Activated naive CD4-positive, alpha-beta T cell (primary cell): ENCODE measurements at regions not wholly inside any gene's neighbourhood (a gene's known extent, or its start where the extent isn't known, plus 50 kb on each side); places are given as distances from the start of the nearest gene placed in this dataset.

Source experiments
- DNase-seq, 4 experiments: peaks; one replicate each; lab custom pipeline; 2025; lab: John Stamatoyannopoulos, UW

DNA sequence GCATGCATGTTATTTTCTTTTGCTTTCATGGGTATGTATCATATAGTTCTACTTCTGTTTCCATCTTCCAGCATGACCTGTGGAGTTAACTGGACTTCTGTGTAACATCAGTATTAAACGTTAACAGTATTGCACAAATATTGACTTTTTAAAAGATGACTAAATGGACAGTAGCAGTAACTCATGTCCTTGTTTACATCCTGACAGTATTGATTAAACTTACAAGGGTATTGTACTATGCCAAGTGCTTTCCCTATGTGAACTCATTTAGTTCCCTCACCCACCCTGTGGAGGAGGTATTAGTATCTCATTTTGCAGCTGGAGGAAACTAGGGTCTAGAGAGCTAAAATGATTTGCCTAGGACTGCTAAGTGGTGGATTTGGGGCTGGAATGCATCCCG, 128.7 kb upstream of the SLC10A2 start:
- DNase-seq: no peak

DNA sequence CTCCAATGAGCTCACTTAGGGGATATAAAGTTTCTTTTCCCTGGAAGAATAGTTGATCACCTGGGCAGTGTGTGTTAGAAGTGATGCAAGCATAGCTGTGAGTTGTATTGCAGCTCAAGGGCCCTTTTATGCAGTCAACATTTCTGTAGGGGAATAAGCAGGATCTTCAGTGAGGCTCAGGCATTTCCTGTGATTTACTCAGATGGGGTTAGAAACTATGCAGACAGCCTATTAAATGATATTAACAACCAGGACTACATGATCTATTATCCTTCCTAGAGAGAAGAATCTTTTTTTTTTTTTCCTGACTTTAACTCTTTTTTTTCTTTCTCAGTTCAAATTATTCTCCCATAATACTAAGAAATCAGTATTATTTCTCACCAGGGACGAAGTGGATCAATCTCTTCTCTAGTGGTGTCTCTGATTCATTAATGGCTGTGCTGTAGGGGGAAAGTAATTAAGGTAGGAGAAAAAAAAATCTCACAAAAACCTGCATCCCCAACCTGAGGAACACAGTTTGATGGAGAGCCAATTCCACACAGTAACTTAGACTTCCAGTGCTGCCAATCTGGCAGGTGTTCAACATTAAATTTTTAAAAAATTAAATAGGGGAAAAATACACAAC, 126.4 kb upstream of the SLC10A2 start:
- no peak for DNase-seq

DNA sequence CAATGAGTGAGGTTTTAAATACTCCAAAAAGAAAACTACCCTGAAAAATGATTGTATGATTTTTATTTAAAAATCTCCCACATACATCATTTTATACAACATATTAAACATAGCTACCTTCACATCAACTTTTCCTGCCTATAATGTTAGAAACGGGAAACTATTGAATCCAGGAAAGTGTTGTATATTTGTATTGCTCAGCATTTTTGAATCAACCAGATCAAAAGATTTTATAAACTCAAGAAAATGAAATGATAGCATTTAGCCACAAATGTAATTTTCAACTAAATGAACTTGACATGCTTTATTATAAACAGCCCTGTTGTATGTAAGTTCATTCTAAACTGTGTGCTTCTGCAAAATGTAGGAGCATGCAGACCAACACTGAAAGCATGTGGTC, 124.6 kb upstream of the SLC10A2 start:
- DNase-seq: no peak

DNA sequence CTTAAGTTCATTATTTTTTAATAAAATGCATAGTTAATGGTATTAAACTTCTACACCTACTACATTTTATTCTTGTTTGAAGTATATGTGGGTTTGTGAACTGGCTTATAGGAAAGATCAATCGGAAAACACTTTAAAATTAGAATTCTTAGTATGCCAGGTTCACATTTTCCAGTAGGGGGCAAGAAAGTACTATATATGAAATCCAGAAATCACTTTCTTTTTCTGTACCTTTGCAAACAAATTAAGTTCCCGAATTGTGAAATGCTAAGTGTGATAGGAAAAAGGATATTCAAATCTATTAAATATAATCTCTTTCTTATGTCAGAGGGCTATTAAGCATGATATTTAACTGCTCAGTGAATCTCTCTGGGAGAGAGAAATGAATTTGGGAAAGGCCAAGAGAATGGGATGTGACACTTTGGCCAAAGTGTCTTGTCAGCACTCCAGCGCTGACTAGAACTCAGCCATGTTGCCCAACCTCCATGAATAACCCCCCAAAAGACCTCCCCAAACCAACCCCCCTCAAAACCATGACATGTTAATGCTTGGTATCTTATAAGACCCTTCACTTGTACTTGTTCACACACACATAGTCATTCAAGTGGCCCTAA, 122.6 kb upstream of the SLC10A2 start:
- no peak for DNase-seq

DNA sequence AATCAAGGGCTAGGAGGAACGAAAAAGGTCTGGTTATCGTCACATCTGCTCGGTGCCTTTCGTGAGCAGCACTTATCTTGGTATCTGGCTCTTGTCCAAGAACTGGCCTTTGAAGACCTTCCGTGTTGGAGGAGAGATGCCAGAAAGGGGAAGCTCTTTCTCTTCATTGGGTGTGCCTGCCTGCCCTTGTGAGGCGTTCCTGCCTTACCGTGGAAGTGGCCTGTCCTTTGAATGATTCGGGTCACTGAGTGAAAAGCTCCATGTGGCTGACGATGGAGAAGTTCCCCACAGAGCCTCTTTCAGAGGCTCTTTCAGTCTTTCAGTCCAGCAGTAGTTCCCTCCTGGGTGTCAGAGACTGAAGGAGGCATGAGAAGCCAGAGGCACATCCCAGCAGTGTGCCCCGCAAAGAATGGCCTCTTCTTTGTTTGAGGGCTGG, 121.5 kb upstream of the SLC10A2 start:
- DNase-seq: no peak

DNA sequence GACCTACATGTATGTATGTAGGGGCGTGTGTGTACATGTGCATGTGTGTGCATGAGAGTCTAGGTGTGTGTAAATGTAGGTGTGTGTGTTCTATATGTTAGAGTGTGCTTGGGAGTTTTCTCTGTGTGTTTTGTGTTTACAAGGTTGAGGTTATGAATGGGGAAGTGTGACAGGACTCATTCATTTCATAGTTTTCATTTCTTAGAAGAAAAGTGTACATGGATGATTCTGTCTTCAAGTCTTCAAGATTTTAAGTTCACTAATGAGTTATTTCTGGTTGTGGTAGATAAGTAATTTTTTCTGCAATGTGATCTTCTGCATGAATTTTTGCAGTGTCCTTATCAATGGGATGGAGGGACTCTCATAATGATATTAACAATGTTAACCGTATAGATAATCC, 118.2 kb upstream of the SLC10A2 start:
- DNase-seq: no peak

DNA sequence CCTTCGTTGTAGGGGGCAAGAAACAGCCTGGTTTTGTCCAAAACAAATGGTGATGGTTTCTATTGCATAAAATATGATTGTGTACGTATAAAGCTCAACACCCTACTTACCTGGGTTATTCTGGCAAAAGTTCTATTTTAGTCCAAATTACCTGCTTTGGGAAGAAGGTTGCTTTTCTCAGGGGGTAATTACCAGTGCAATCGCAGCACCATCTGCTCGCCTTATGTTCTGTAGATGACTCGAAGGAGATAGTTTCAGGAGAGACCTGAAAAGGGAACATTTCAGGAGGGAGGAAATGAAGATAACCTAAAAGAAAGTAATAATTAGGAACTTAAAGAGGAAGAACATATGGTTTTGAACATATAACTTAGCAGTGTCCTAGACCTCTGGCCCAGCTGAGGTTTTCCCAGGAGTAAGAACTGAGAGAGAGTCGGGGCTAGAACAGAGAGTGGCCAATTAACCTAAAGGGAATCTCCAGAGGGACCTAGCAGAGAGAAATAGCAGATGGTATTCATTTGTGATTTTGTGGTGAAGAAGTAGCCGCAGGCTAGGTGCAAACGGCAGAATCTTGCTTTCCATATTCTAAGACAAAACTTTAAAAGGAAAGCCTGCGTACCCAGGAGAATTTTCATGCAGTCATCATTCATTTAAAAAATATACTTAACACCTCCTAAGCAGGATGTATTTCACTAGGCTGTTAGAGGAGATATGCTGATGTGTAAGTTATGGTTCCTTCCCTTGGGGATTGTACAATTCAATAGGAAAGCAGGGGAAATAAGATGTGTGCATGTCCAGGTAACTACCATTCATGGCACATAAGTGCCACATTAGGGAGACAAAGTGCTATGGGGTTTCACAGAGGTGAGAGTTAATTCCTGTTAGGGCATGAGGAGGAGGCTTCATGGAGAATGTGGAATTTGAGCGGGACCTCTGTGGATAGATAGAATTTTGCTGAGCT, 113.0 kb upstream of the SLC10A2 start:
- DNase-seq: no peak

DNA sequence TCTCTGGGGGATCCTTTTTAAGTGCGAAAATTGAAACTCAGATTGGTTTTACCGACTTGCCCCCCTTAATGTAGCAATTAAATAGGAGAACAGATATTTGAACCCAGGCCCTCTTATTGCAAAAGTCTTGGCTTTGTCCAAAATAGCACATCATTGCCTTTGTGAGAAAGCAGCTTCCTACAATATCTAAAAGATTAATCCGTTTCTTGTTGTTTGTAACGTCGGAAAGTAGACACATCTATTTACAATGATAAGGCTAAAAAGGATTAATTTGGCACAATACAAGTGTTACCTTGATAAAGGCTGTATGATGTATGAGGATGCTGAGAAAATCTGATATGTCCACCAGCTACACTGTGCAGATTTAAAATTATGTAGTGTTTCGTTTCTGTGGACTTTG, 108.7 kb upstream of the SLC10A2 start:
- DNase-seq: no peak

DNA sequence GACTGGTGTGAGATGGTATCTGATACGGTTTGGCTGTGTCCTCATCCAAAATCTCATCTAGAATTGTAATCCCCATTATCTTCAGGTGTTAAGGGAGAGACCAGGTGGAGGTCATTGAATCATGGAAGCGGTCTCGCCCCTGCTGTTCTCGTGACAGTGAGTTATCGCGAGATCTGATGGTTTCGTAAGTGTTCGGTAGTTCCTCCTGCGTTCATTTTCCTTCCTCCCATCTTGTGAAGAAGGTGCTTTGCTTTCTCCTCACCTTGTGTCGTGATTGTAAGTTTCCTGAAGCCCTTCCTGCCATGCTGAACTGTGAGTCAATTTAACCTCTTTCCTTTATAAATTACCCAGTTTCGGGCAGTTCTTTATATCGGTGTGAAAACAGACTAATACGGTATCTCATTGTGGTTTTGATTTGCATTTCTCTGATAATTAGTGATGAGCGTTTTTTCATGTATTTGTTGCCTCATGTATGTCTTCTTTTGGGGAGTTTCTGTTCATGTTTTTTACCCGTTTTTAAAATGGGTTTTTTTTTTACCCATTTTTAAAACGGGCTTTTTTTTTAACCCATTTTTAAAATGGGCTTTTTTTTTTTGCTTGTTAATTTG, 102.8 kb upstream of the SLC10A2 start:
- DNase-seq: no peak

DNA sequence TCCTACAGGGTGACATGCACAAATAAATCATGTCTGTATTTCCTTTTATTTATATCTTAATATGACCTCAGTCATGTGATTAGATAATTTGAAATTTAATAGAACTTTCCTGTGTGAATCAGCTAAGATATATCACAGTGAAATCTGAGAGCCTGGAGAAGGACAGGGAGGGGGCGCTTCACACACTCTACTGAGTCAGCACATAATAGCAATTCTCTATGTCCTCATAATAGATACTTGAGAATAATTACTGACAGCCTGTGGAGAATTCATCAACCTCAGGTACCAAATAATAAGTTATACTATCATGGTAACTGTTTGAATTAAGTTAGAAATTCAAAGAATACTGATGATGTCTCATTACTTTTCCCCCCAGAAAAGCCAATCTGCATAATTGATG, 98.0 kb upstream of the SLC10A2 start:
- no peak for DNase-seq

DNA sequence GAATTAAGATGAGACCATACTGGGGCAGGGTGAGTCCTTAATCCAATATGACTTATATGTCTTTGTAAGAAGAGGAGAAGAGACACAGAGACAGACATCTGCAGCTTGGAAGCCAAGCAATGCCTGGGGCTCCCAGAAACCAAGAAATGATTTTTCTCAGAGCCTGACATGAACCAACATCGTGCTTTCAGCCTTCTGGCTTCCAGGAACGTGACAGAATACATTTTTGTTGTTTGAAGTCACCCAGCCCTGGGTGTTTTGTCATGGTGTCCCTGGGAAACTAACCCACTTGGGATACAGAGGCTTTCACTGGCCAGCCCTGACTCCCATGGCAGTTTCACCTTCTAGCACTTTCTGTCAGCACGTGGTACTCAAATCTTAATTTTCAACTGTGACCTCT, 95.3 kb upstream of the SLC10A2 start:
- DNase-seq: no peak

DNA sequence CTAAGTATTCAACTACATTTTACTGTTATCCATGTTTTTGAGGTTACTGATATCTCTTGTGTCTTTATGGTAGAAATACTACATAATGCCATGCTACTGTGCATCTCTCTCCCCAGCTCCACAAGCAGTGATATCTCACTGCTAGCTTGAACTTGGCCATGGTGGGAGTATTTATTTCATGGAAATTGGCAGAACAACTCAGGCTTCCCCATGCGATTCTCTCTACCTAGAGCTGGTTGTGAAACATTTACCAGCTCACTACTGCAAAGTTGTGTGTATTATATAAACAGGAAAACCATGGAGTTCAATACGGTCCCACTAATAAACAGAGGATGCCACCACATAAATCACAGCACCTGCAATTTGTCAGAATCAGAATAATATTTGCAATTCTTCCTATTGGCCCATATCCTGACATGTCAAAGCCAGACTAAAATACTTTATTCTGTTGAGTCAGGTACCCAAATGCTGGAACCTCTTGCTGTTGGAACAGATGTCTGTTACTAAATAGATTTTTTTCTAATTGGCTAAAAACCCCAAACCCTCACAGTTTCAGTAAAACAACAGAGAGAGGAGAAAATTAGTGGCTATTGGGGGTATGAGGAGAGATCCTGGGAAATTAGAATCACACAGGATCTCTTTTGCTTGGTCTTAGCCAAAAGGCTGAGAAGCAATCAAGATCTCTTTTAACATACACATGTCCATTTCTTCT, 91.4 kb upstream of the SLC10A2 start:
- no peak for DNase-seq

DNA sequence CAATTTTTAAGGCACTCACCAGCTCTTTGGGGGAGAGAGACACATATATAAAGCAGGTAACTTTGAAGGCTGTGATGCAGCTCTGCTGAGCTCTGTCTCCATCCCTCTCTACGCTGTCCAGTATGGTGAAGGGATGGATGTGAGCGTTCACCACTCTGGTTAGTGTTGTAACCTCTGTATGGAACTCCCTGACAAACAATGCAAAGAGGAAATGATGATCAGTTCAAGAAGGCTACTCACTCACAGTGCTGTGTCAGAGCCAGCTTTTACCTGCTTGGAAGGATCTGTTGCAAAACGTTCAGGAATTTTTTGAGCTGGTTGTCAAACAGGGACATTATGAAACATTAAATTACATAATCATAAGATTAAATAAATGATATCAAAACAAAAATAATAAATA, 90.8 kb upstream of the SLC10A2 start:
- no peak for DNase-seq

DNA sequence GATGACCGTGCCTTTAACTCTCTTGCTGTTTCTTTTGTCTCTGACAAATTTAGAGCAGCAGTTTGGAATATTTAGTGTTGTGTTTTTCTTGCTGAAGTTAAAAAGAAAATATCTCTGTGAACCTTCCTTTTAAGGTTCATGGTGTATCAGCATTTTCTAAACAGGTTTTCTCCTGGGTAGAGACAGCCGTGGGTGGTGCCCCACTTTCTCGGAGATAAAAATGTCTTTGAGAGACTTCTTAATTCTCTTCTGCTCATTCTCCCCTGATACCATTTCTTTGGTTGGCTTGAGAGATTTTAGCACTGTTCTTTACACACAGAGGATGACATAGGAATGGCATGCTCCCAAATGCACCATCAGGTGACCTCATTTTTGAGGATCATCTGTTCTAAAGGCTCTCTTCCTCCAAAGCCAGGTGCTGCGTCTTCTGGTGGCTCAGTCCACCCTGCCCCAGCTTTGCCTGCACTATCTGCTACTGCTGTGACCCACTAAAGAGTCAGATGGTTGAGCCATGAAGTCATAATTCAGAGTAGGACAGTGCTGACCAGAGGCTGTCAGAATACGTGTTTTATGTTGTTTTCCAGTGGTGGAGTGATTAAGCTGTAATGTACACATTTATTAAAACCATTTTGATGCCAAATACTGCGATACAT, 90.3 kb upstream of the SLC10A2 start:
- DNase-seq: no peak

DNA sequence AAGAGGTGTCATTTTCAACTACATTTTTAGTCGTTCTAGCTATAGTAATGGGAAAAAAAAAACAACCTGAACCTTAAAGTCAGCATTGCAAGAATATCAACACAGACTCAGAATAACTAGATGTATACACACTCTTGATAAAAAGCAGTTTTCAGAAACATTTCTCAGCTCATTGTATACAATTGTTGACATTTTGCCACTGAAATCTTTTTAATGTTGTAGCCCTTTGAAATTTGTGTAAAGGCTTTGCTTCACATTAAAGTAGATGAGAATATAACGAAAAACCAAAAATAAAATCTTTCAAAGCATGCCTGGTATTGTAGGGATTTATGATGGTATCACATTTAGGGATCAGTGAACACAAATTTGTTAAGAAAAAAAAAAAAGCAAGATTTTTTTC, 87.2 kb upstream of the SLC10A2 start:
- DNase-seq: no peak

DNA sequence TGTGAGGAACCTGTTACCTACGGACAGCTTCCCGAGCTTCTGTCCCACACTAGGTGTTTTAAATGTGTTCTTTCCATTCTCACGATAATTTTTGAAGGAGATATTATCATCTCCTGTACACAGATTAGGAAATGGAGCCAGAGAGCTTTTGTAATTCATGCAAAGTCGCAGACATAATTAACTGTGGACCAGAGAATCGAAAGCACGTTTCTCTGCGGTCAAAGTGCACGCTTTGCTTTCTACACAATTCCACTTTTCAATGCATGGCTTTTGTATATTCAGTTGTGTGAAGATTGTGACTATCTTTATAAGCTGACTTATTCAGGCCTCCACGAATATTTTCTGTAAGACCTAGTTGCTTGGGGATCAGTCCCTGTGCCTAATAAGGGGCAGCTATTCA, 81.7 kb upstream of the SLC10A2 start:
- no peak for DNase-seq

DNA sequence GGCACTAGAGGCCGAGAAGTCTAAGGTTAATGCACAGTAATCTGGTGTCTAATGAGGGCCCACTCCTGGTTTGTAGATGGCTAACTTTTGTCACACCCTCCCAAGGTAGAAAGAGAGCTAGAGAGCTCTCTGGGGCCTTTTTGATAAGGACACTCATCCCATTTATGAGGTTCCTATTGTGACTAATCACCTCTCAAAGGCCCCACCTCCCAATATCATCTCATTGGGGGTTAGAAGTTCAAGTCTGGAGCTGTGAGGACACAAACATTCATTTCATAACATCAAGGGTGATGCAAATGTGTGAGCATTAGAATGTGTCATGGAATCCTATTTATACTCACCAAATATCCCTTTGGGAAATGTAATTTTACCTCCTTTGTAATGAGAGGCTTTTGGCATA, 79.2 kb upstream of the SLC10A2 start:
- DNase-seq: no peak

DNA sequence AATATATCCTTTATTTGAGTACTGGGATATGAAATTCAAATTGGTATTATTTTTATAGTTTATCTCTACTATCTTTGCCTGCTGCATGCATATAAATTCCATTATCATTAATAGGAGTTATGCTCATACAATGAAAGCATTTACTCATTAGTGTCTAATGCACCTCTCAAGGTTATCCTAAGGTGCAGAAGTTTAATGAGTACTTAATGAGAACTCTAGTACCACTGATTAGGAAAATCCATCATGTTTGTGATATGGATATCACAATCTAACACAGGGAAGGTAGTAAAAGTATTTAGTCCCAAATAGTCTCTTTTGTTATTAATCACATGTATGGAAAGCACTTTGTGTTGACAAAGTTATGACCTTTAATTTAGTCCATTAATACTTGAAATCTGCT, 77.2 kb upstream of the SLC10A2 start:
- DNase-seq: no peak

DNA sequence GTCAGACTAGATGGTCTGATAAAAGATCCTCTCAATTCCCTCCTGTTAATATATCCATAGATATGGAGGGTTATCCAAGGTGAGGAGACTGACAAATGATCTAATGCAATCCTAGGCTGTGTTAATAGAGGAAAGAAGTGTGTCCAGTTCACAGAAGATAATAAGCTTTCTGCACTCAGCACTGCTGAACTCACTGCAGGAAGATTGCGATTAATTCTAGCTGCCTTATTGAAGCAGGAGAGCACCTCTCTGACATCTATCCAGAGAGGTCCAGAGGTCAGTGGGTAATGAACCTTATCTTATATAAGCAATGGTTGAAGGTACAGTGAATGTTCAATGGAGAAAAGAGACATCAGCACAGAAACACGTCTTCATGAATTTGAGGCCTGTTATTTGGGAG, 75.9 kb upstream of the SLC10A2 start:
- DNase-seq: no peak

DNA sequence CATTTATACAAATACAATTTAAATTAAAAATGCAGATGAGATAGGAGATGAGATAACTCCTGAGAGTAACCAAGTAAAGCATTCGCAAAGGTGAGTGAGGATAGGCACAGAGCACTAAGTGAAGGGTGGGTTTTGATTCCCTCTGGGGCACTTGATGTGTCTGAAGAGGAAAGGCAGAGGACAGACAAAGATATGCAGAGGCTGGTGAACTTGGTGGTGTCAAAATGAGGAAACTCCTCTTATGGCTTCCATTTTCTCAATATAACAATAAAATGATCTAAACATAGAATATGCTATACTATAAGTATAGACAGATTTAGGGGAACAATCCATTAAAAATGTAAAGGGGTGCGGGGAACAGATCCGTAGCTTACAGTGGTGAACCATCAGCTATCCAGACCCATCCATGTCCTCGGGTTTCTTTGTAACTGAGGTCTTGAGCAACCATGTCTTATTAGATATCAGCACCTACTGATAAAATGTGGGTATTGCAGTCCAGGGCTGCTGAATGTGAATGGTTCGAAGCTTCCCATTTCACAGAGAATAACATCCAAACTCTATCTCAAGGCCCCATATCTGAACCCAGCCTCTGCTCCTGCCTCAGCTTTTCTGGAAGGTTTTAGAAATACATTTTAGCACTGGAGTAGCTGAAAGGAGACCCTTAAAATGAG, 73.9 kb upstream of the SLC10A2 start:
- DNase-seq: no peak

DNA sequence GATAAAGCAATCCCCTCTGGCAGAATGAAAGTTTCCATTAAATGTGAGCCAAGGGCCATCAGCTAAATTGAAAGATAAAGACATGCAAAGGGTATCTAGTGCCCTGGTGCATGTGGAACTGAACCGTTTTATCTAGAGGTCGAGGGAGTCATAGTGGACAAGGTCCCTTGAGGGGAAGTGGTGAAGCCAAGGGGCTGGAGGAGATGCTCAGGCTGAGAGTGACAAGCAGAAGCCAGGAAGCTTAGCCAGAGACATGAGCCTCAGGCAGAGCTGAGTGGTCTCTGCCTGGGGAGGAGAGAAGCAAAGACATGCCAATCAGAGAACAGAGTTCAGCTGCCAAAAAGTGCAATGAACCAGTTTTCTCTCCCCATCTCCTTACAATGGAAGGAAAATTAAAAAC, 68.1 kb upstream of the SLC10A2 start:
- DNase-seq: no peak
